Psoas muscle (tissue), 7 donors: ENCODE measurements at regions not wholly inside any gene's neighbourhood (a gene's known extent, or its start where the extent isn't known, plus 50 kb on each side); places are given as distances from the start of the nearest gene placed in this dataset.

Source experiments
- ATAC-seq, 4 donors: fragments of 200-7000 bp; cut with Tn5 transposase; one replicate each; pipeline ENCODE4 v1.9.1; 2020; ENCODE audit warnings: moderate library complexity in 3 of 4, mild to moderate bottlenecking in 2 of 4
- DNase-seq, 2 donors: peaks; one replicate each; pipeline ENCODE4 v3.0.0-alpha.2; 2020
- H3K27ac ChIP-seq: fragments of 200-600 bp; one replicate; pipeline ENCODE4 v1.8.0; 2022
- H3K27me3 ChIP-seq, 3 donors: fragments of 200-600 bp in 1 of 3; one replicate each; pipeline versions ENCODE4 v1.6.1 to v1.8.0; 2013 to 2022; ENCODE audit warnings: low read length in 2 of 3, mild to moderate bottlenecking in 2 of 3, moderate library complexity in 1 of 3; ENCODE audit not compliant: insufficient read depth in 3 of 3
- H3K36me3 ChIP-seq, 2 donors: fragments of 200-600 bp in 1 of 2; one replicate each; pipeline versions ENCODE4 v1.6.1 to v1.8.0; 2013 to 2022; ENCODE audit warnings: low read depth in 1 of 2, mild to moderate bottlenecking in 1 of 2, moderate library complexity in 1 of 2; ENCODE audit not compliant: insufficient read depth in 1 of 2
- H3K4me1 ChIP-seq: fragments of 200-600 bp; one replicate; pipeline ENCODE4 v1.8.0; 2022
- H3K4me3 ChIP-seq: fragments of 200-600 bp; one replicate; pipeline ENCODE4 v1.8.0; 2022; ENCODE audit warnings: mild to moderate bottlenecking
- H3K9me3 ChIP-seq: fragments of 200-600 bp; one replicate; pipeline ENCODE4 v1.8.0; 2022
- WGBS, 3 donors: extraction: QIAGEN DNeasy Blood & Tissue Kit; methylation state at CpG; one replicate each; pipeline versions ENCODE4 v1.1.6 to v1.1.7; 2013; 5-methylcytosine and 5-hydroxymethylcytosine counted together
- intact Hi-C, 2 donors: fragments of 100-400 bp; cut with DNase I; formaldehyde crosslinking; loops; one replicate each; pipeline versions ENCODE4 v1.11.0 to v1.14.2; 2022
- TF ChIP-seq, protein P1 (sequence below): fragments of 200-600 bp; IDR thresholded peaks from one replicate; pipeline ENCODE4 v1.8.0; 2022; ENCODE audit warnings: antibody characterized with exemption
- donor health status: healthy with polysubstance abuse.
- donor health status: DM: no; HTN: no; CAD: no; lungs with moderate emphysema.
- donor health status: Bipolar disorder and iron deficiency.
- donor health status: healthy.
- donor health status: DM: yes; HTN: yes; CAD: no.
- donor health status: DM: no; HTN: no; CAD: no.
- donor health status: DM: yes; HTN: yes; CAD: no.

DNA sequence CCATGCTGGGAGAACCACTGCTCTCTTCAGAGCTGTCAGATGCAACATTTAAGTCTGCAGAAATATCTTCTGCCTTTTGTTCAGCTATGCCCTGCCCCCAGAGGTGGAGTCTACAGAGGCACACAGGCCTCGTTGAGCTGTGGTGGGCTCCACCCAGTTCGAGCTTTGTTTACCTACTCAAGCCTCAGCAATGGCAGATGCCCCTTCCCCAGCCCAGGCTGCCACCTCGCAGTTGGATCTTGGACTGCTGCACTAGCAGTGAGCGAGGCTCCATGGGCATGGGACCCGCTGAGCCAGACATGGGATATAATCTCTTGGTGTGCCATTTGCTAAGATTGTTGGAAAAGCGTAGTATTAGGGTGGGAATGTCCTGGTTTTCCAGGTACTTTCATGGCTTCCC, 229.1 kb upstream of the C11orf87 start:
- intact Hi-C loops, result no loop called here

DNA sequence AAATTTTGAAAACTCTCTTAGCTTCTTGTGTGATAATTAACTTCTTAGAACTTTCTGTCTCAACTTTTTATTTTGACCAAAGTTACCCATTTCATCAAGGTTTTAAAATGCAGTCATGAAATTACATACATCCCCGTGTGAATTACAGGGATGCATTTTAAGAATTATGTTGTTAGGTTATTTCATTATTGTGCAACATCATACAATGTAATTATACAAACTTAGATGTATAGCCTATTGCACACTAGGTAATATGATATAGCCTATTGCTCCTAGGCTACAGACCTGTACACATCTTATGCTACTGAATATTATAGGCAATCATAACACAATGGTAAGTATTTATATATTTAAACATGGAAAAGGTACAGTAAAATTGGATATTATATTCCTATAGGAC, 228.1 kb upstream of the C11orf87 start:
- Histone ChIP-seq H3K4me1 (no peaks in the 10 kb centered on the region), H3K9me3 (no peaks in the 10 kb centered on the region), H3K27me3 (no peaks in the 10 kb centered on the region), H3K36me3 (no peaks in the 10 kb centered on the region), H3K4me3 (no peak overlapping the region), H3K27ac (no peak overlapping the region)
- TF ChIP-seq, protein P1, sequence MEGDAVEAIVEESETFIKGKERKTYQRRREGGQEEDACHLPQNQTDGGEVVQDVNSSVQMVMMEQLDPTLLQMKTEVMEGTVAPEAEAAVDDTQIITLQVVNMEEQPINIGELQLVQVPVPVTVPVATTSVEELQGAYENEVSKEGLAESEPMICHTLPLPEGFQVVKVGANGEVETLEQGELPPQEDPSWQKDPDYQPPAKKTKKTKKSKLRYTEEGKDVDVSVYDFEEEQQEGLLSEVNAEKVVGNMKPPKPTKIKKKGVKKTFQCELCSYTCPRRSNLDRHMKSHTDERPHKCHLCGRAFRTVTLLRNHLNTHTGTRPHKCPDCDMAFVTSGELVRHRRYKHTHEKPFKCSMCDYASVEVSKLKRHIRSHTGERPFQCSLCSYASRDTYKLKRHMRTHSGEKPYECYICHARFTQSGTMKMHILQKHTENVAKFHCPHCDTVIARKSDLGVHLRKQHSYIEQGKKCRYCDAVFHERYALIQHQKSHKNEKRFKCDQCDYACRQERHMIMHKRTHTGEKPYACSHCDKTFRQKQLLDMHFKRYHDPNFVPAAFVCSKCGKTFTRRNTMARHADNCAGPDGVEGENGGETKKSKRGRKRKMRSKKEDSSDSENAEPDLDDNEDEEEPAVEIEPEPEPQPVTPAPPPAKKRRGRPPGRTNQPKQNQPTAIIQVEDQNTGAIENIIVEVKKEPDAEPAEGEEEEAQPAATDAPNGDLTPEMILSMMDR, result no peak
- WGBS, 3 donors, result 74 to 79% (median 78%) methylated on average over 1 of the region's 1 CpG
- intact Hi-C loops, result no loop called here
- DNase-seq, result no peak
- no peak for ATAC-seq

More for the DNA sequence above, 229.1 kb upstream of the C11orf87 start:
- Histone ChIP-seq H3K36me3 (no peaks in the 10 kb centered on the region), H3K27ac (no peak overlapping the region), H3K9me3 (no peaks in the 10 kb centered on the region), H3K4me3 (no peak overlapping the region), H3K4me1 (no peaks in the 10 kb centered on the region), H3K27me3 (no peaks in the 10 kb centered on the region)
- DNase-seq (peak in 1 of 2 donors; percentile 36), ATAC-seq (no peak)
- TF ChIP-seq, protein P1, result no peak
- whole genome bisulfite sequencing, 3 donors, result 89 to 94% (median 91%) methylated on average over 6 of the region's 6 CpGs

DNA sequence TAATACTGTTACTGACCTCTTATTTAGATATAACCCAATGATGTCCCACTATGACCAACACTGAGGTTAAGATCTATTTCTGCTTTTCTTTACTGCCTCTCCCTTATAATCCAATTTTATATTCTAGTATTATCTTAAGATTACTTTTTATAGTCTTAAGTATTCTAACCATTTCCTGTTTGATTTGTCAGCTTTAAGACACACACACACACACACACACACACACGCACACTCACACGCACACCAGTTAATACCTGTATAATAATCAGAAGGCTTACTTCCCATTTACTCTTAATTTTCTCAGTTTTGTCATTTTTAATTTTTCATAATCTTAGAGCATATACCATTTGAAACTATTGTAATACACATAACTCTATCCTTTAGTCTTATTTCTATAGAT, 226.0 kb upstream of the C11orf87 start:
- no peaks in the 10 kb centered on the region for H3K9me3 ChIP-seq
- H3K4me3 ChIP-seq, result no peak overlapping the region
- H3K4me1 ChIP-seq, result no peaks in the 10 kb centered on the region
- intact Hi-C loops, result no loop called here
- H3K36me3 ChIP-seq, result no peaks in the 10 kb centered on the region
- H3K27me3 ChIP-seq, result no peaks in the 10 kb centered on the region
- TF ChIP-seq, protein P1, result no peak
- DNase-seq (no peak), ATAC-seq (no peak)
- no peak overlapping the region for H3K27ac ChIP-seq
- 87 to 90% (median 90%) methylated on average over 2 of the region's 2 CpGs for WGBS, 3 donors

DNA sequence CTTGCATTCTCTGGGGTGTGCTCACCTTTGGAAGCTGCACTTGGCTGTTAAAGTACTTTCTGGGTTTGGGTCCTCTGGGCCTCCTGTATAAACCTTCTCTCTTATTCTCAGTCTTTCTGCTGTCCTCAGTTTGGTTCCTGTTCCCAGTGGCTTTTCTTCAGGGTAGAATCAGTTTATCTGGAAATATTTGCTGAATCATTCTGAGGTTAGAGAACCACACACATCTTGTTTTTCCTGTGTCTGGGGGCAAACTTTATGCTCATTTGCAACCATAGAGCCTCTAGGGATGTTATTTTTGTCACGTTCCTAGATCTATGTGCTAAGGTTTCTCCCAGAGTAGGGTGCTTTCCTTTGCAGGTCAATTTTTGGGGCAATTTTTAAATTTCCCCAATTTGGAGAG, 224.3 kb upstream of the C11orf87 start:
- Histone ChIP-seq H3K9me3 (no peaks in the 10 kb centered on the region), H3K4me1 (no peaks in the 10 kb centered on the region), H3K27me3 (no peaks in the 10 kb centered on the region), H3K27ac (no peak overlapping the region), H3K4me3 (no peak overlapping the region), H3K36me3 (no peaks in the 10 kb centered on the region)
- DNase-seq, result no peak
- WGBS, 3 donors, result 59 to 66% (median 65%) methylated on average over 1 of the region's 1 CpG
- TF ChIP-seq, protein P1, result no peak
- intact Hi-C loops, result no loop called here
- ATAC-seq, result no peak

DNA sequence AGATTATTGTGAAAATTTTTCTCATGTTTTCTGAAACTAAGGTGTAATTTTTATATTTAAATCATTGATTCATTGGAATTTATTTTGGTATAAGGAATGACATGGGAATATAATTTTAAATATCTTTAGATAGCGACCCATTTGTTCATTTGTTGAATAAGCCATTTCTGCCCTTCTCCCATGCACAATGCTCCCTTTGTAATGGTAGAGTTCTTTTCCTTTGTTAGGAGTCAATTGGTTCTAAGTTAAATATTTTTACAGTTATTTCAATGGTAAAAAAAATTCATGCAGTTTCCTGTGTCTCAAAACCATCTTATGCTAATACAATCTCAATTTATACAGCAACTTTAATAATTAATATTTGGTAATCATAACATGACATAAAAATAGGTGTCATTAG, 218.8 kb upstream of the C11orf87 start:
- Histone ChIP-seq H3K36me3 (no peaks in the 10 kb centered on the region), H3K9me3 (no peaks in the 10 kb centered on the region), H3K27ac (no peak overlapping the region), H3K27me3 (no peaks in the 10 kb centered on the region), H3K4me3 (no peak overlapping the region), H3K4me1 (no peaks in the 10 kb centered on the region)
- WGBS, 3 donors, result 51 to 62% (median 56%) methylated on average over 1 of the region's 1 CpG
- intact Hi-C loops, result no loop called here
- ATAC-seq (no peak), DNase-seq (no peak)
- TF ChIP-seq, protein P1, result no peak
